HCT116 (cell line): ENCODE measurements at regions not wholly inside any gene's neighbourhood (a gene's known extent, or its start where the extent isn't known, plus 50 kb on each side); places are given as distances from the start of the nearest gene placed in this dataset.

Experiments
- ATAC-seq: fragments of 200-7000 bp; cut with Tn5 transposase; 2 replicates; pipeline ENCODE4 v1.9.1; 2020; ENCODE audit warnings: mild to moderate bottlenecking, moderate library complexity
- BruUV-seq: library from RNA; stranded (reverse); fragments of 400-500 nt; replicated peaks from 2 replicates; lab custom pipeline; 2021; lab: Mats Ljungman, UMichigan
- CTCF ChIA-PET: fragments of 300-600 bp; sonication (Branson Sonifier 250); formaldehyde crosslinking; loops from one replicate; lab custom pipeline; 2021; ENCODE audit warnings: antibody characterized with exemption; lab: Charles Lee
- POLR2A ChIA-PET: fragments of 300-600, 350-600 bp; sonication (Branson Sonifier 250); formaldehyde crosslinking; loops from one replicate; lab custom pipeline; 2021; ENCODE audit warnings: antibody characterized with exemption; lab: Charles Lee
- RAD21 ChIA-PET, 2 experiments: fragments of 300-600 bp; sonication (Branson Sonifier 250); formaldehyde crosslinking; loops; one replicate each; lab custom pipeline; 2023; ENCODE audit warnings: low total read pairs in 2 of 2; ENCODE audit not compliant: uncharacterized antibody in 2 of 2, unreplicated experiment in 2 of 2, low non-redundant PET in 1 of 2; lab: Charles Lee
- DNase-seq: peaks from one replicate; pipeline ENCODE4 v3.0.0-alpha.2; 2010; ENCODE audit warnings: low read depth, low spot score
- H2AFZ ChIP-seq: fragments of 200-600 bp; shearing (Covaris generic), sonication (generic); 2 replicates; pipeline ENCODE4 v1.6.1; 2017; ENCODE audit warnings: low read depth, mixed run types, mixed read lengths, antibody characterized with exemption, low read length; ENCODE audit not compliant: poor library complexity, severe bottlenecking
- H3K27ac ChIP-seq: 2 replicates; pipeline ENCODE4 v1.5.1; 2012; ENCODE audit warnings: low read depth, low read length
- H3K27me3 ChIP-seq: fragments of 200-600 bp; sonication (generic); 2 replicates; pipeline ENCODE4 v1.6.1; 2016; ENCODE audit warnings: mixed run types, low read length, mixed read lengths; ENCODE audit not compliant: insufficient read depth
- H3K36me3 ChIP-seq, 2 experiments: fragments of 200-500 bp in 1 of 2; fragments of 200-600 bp in 1 of 2; sonication (Bioruptor generic) in 1 of 2; sonication (generic) in 1 of 2; 2 replicates each; pipeline versions ENCODE4 v1.5.1 to v1.6.1; 2014 to 2016; ENCODE audit warnings: low read length in 2 of 2, inconsistent platforms in 1 of 2, mixed read lengths in 1 of 2, mixed run types in 1 of 2; ENCODE audit not compliant: insufficient read depth in 2 of 2, control insufficient read depth in 1 of 2
- H3K4me1 ChIP-seq, 2 experiments: fragments of 200-600 bp in 1 of 2; sonication (generic) in 1 of 2; 2 replicates each; pipeline versions ENCODE4 v1.5.1 to v1.6.1; 2012 to 2017; ENCODE audit warnings: low read length in 2 of 2, inconsistent platforms in 1 of 2, mild to moderate bottlenecking in 1 of 2, mixed read lengths in 1 of 2, mixed run types in 1 of 2, moderate library complexity in 1 of 2; ENCODE audit not compliant: insufficient read depth in 2 of 2, control insufficient read depth in 1 of 2
- H3K4me2 ChIP-seq: fragments of 200-600 bp; sonication (generic); 2 replicates; pipeline ENCODE4 v1.6.1; 2017; ENCODE audit warnings: mixed run types, low read length, mixed read lengths
- H3K4me3 ChIP-seq, 2 experiments: fragments of 200-600 bp in 1 of 2; sonication (generic) in 1 of 2; replicated peaks in 1 of 2; 2 replicates each; pipeline ENCODE4 v1.5.1; 2011 to 2016; ENCODE audit warnings: low read length in 2 of 2, control low read depth in 1 of 2, low read depth in 1 of 2, mild to moderate bottlenecking in 1 of 2, mixed read lengths in 1 of 2, mixed run types in 1 of 2
- H3K79me2 ChIP-seq: fragments of 200-600 bp; sonication (generic); 2 replicates; pipeline ENCODE4 v1.6.1; 2017; ENCODE audit warnings: mild to moderate bottlenecking, mixed run types, low read length, moderate library complexity, mixed read lengths; ENCODE audit not compliant: insufficient read depth
- H3K9ac ChIP-seq: fragments of 200-600 bp; sonication (generic); 2 replicates; pipeline ENCODE4 v1.6.1; 2016; ENCODE audit warnings: low read length, mixed read lengths
- H3K9me2 ChIP-seq: fragments of 200-600 bp; sonication (generic), shearing (Covaris generic); 2 replicates; pipeline ENCODE4 v1.6.1; 2017; ENCODE audit warnings: mixed run types, mild to moderate bottlenecking, moderate library complexity; ENCODE audit not compliant: insufficient read depth
- H3K9me3 ChIP-seq, 2 experiments: fragments of 200-500 bp in 1 of 2; fragments of 200-600 bp in 1 of 2; sonication (Bioruptor generic) in 1 of 2; sonication (generic) in 1 of 2; 2 replicates each; pipeline ENCODE4 v1.6.1; 2014 to 2017; ENCODE audit warnings: low read length in 2 of 2, mixed read lengths in 2 of 2, inconsistent platforms in 1 of 2, low read depth in 1 of 2, mild to moderate bottlenecking in 1 of 2, mixed run types in 1 of 2, moderate library complexity in 1 of 2; ENCODE audit not compliant: control insufficient read depth in 1 of 2, insufficient read depth in 1 of 2
- H4K20me1 ChIP-seq: fragments of 200-600 bp; sonication (generic), shearing (Covaris generic); 2 replicates; pipeline ENCODE4 v1.6.1; 2017; ENCODE audit warnings: mixed run types, mild to moderate bottlenecking, moderate library complexity; ENCODE audit not compliant: insufficient read depth
- ATF3 ChIP-seq: IDR thresholded peaks from 2 replicates; pipeline ENCODE4 v1.6.1; 2012
- CTCF ChIP-seq, 3 experiments: fragments of 200-600 bp in 1 of 3; sonication (generic) in 1 of 3; IDR thresholded peaks in 2 of 3; conservative IDR thresholded peaks in 1 of 3; 2 replicates each; pipeline ENCODE4 v1.5.1; 2012 to 2017; ENCODE audit warnings: low read depth in 2 of 3, low read length in 2 of 3, antibody characterized with exemption in 1 of 3, borderline replicate concordance in 1 of 3, control low read depth in 1 of 3, mild to moderate bottlenecking in 1 of 3, mixed read lengths in 1 of 3, mixed run types in 1 of 3, moderate library complexity in 1 of 3; ENCODE audit not compliant: insufficient read depth in 1 of 3
- ELF1 ChIP-seq: IDR thresholded peaks from 2 replicates; pipeline ENCODE4 v1.6.1; 2012; ENCODE audit warnings: low read depth, borderline replicate concordance
- EZH2 ChIP-seq: fragments of 200-600 bp; sonication (generic); IDR thresholded peaks from 2 replicates; pipeline ENCODE4 v1.6.1; 2017; ENCODE audit warnings: antibody characterized with exemption, mixed run types
- EZH2phosphoT487 ChIP-seq: fragments of 200-600 bp; IDR thresholded peaks from 2 replicates; pipeline ENCODE4 v1.6.1; 2018; ENCODE audit warnings: antibody characterized with exemption, borderline replicate concordance
- FOSL1 ChIP-seq: IDR thresholded peaks from 2 replicates; pipeline ENCODE4 v1.6.1; 2012; ENCODE audit warnings: low read depth
- JUND ChIP-seq: IDR thresholded peaks from 2 replicates; pipeline ENCODE4 v1.6.1; 2012
- MAX ChIP-seq: IDR thresholded peaks from 2 replicates; pipeline ENCODE4 v1.6.1; 2012
- POLR2A ChIP-seq: IDR thresholded peaks from 2 replicates; pipeline ENCODE4 v1.7.0; 2011; ENCODE audit warnings: borderline replicate concordance; ENCODE audit not compliant: insufficient read depth, insufficient read length; ENCODE audit errors: extremely low read depth
- RAD21 ChIP-seq: IDR thresholded peaks from 2 replicates; pipeline ENCODE4 v1.6.1; 2012; ENCODE audit warnings: low read depth, mild to moderate bottlenecking
- REST ChIP-seq: IDR thresholded peaks from 2 replicates; pipeline ENCODE4 v1.6.1; 2012; ENCODE audit warnings: low read depth
- SIN3A ChIP-seq: IDR thresholded peaks from 2 replicates; pipeline ENCODE4 v1.6.1; 2012; ENCODE audit warnings: low read depth
- SP1 ChIP-seq: IDR thresholded peaks from 2 replicates; pipeline ENCODE4 v1.6.1; 2012; ENCODE audit warnings: low read depth
- TCF7L2 ChIP-seq: IDR thresholded peaks from 2 replicates; pipeline ENCODE4 v1.7.0; 2011; ENCODE audit warnings: borderline replicate concordance, inconsistent platforms; ENCODE audit not compliant: insufficient read depth, insufficient read length; ENCODE audit errors: extremely low read depth
- intact Hi-C: fragments of 100-400 bp; cut with micrococcal nuclease; formaldehyde crosslinking; loops from 2 replicates; pipeline ENCODE4 v1.10.0; 2022

- TF ChIP-seq REST (no peak), SIN3A (no peak)
Measured at GRCh38 chr3:76161856-76162255, 376.5 kb upstream of the ZNF717 start (continued).

GRCh38 chr3:76171647-76172046 is 386.3 kb upstream of the ZNF717 start:
- no peaks in the 10 kb centered on the region for H3K27me3 ChIP-seq
- ChIA-PET POLR2A (no interaction called here), RAD21 (no interaction called here), CTCF (no interaction called here)
- intact Hi-C loops: no loop called here
- DNase-seq: no peak
- H3K4me3 ChIP-seq: no peak overlapping the region
- no peaks in the 10 kb centered on the region for H3K36me3 ChIP-seq
- BruUV-seq: no TSS peak
- H2AFZ ChIP-seq: no peak overlapping the region
- H3K27ac ChIP-seq: no peak overlapping the region
- TF ChIP-seq ELF1 (no peak), EZH2phosphoT487 (no peak), REST (no peak), RAD21 (no peak), MAX (no peak), EZH2 (no peak), ATF3 (no peak), CTCF (IDR thresholded peaks at IDR 0.05 in 2 of 3, conservative IDR thresholded peaks at IDR 0.05 in 1 of 3; ENCODE audit: borderline replicate concordance in 1 of 3, insufficient read depth in 1 of 3, low read depth in 2 of 3, low read length in 2 of 3) (no peak), TCF7L2 (no peak), POLR2A (no peak), SIN3A (no peak), JUND (no peak), FOSL1 (no peak), SP1 (no peak)
- H3K79me2 ChIP-seq: no peaks in the 10 kb centered on the region
- ATAC-seq: no peak
- no peaks in the 10 kb centered on the region for H3K9me2 ChIP-seq
- no peak overlapping the region for H3K4me2 ChIP-seq
- no peaks in the 10 kb centered on the region for H4K20me1 ChIP-seq
- no peak overlapping the region for H3K9ac ChIP-seq
- H3K9me3 ChIP-seq: peaks cover 5 to 10% of the 10 kb centered on the region in 2 experiments; a peak in 3 of 4 replicates
- no peaks in the 10 kb centered on the region for H3K4me1 ChIP-seq
